ENCODE measurements at regions not wholly inside any gene's neighbourhood (a gene's known extent, or its start where the extent isn't known, plus 50 kb on each side); places are given as distances from the start of the nearest gene placed in this dataset.

DNA sequence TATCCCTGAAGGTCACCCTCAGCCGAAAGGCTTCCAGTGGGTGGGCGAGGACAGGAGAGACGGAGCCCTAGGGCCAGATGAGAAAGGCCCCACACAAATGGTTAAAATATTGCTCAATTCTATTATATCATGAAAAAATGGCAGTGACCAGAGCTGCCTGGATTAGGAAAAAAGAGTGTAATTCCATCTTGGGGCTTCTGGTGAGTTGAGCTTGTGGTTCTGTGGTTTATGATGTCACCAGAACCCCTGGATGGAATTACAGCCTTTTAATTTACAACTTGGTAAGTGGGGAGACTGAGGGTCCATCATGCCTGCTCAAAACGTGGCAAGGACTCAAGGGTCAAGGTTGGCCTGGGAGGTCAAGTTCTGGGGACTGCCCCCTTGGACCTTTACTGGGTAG, 55.5 kb upstream of the STC2 start:
- Histone ChIP-seq H3K4me1 (ENCODE audit: control extremely low read depth in 1 of 4, control insufficient read depth in 4 of 4, insufficient read depth in 4 of 4, low read length in 3 of 4) (no peaks in the 10 kb centered on the region), H3K36me3 (ENCODE audit: control insufficient read depth in 4 of 4, insufficient read depth in 4 of 4, low read length in 3 of 4) (no peaks in the 10 kb centered on the region), H3K27ac (ENCODE audit: insufficient read depth in 1 of 2, low read depth in 1 of 2, low read length in 2 of 2, poor library complexity in 1 of 2, severe bottlenecking in 2 of 2) (no peak overlapping the region), H3K9me3 (ENCODE audit: control extremely low read depth in 1 of 5, control insufficient read depth in 4 of 5, insufficient read depth in 2 of 5, low read depth in 1 of 5, low read length in 4 of 5) (peaks cover 0 to 2% (median 0%) of the 10 kb centered on the region in 5 experiments), H3K27me3 (replicated peaks in 2 of 5; ENCODE audit: control insufficient read depth in 4 of 5, insufficient read depth in 5 of 5, low read length in 4 of 5) (peaks cover 0 to 14% (median 0%) of the 10 kb centered on the region in 5 experiments), H3K4me3 (ENCODE audit: control insufficient read depth in 1 of 7, extremely low read depth in 1 of 7, insufficient read depth in 4 of 7, low read depth in 2 of 7, low read length in 6 of 7) (no peak overlapping the region)
- CTCF ChIA-PET: no interaction called here
- POLR2A ChIA-PET: no interaction called here
- WGBS (ENCODE audit: insufficient coverage): no CpG with 5 or more reads among the region's 4 CpGs
- no peak for DNase-seq

DNA sequence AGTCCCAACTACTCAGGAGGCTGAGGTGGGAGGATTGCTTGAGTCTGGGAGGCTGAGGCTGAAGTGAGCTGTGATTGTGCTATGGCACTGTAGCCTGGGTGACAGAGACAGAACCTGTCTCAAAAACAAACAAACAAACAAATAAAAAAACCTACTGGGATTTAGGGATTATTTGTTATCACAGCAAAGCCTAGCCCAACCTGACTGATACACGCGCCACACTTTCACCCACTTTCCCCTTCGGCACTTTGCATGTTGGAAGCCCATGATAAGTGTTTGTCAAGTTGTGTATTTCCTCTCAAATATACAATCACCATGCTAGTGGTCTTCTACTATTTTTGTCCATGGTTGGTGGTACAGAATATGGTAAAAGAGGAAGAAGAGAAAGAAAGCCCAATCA, 50.5 kb upstream of the STC2 start:
- ChIA-PET CTCF (no interaction called here), POLR2A (no interaction called here)
- no peaks in the 10 kb centered on the region for H3K36me3 ChIP-seq (ENCODE audit: control insufficient read depth in 4 of 4, insufficient read depth in 4 of 4, low read length in 3 of 4)
- no peak overlapping the region for H3K27ac ChIP-seq (ENCODE audit: insufficient read depth in 1 of 2, low read depth in 1 of 2, low read length in 2 of 2, poor library complexity in 1 of 2, severe bottlenecking in 2 of 2)
- no peak for DNase-seq
- peaks cover 0 to 2% (median 0%) of the 10 kb centered on the region in 5 experiments for H3K9me3 ChIP-seq (ENCODE audit: control extremely low read depth in 1 of 5, control insufficient read depth in 4 of 5, insufficient read depth in 2 of 5, low read depth in 1 of 5, low read length in 4 of 5)
- no peak overlapping the region for H3K4me3 ChIP-seq (ENCODE audit: control insufficient read depth in 1 of 7, extremely low read depth in 1 of 7, insufficient read depth in 4 of 7, low read depth in 2 of 7, low read length in 6 of 7)
- no peaks in the 10 kb centered on the region for H3K4me1 ChIP-seq (ENCODE audit: control extremely low read depth in 1 of 4, control insufficient read depth in 4 of 4, insufficient read depth in 4 of 4, low read length in 3 of 4)
- WGBS (ENCODE audit: insufficient coverage): no CpG with 5 or more reads among the region's 3 CpGs
- H3K27me3 ChIP-seq (replicated peaks in 2 of 5; ENCODE audit: control insufficient read depth in 4 of 5, insufficient read depth in 5 of 5, low read length in 4 of 5): peaks cover 0 to 6% (median 2%) of the 10 kb centered on the region in 5 experiments

Data from common myeloid progenitor, CD34-positive (primary cell).